Hypothalamus (tissue), 51 donors: ENCODE measurements at regions not wholly inside any gene's neighbourhood (a gene's known extent, or its start where the extent isn't known, plus 50 kb on each side); places are given as distances from the start of the nearest gene placed in this dataset.

Source experiments
- DNase-seq, 51 donors: peaks; one replicate each; lab custom pipeline; 2025; lab: John Stamatoyannopoulos, UW

DNA sequence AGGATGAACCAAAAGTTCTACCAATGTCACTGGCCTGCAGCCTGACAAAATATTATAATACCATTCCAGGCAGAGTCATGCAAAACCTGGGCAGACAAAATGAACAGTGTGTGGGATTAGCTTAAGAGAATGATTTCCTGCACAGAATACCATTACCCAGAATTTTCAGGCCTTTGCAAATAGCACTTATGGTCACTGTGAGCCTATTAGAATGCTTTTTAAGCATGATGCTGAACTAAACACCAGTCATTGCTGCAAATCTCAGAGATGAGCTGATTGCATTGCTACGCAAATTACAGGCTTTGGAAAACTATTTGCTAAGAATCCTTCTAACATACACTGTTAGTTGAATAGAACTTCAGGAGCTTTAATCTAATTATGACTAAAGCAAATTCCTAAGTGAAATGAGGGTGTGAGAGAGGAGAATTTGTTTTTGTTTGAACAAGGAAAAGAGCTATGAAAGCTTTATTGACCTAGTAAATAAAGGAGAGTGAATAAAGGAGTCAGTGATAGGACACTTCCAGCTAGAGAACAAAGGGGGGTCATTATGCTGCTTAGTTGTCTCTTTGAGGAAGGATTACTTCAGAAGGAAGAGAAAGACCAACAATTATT, 398.8 kb downstream of the HS3ST3B1 start:
- DNase-seq = no peak

DNA sequence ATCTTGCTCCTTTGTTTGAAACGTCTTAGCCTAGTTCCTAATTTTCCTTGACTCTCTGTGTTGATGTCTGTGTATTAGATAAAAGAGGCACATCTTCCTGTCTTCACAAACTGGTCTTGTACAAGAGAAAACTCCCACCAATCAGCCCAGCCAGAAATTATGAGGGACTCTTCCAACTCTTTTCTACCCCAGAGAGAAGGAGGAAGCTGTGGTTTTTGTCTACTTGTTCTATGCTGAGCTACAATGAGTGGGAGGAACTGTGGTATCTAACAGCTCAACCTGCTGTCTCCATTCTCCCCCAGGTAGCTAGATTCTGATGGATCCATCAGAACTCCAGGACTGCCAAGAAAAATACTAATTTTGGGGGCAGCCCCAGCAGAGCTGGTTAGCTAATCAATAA, 392.5 kb downstream of the HS3ST3B1 start:
- DNase-seq = no peak

- no peak for DNase-seq
Measured at GRCh38 chr17:14690704-14691103, 389.8 kb downstream of the HS3ST3B1 start.

- no peak for DNase-seq
Measured at GRCh38 chr17:14688134-14688533, 387.3 kb downstream of the HS3ST3B1 start.

GRCh38 chr17:14672830-14673229, 371.9 kb downstream of the HS3ST3B1 start:
- no peak for DNase-seq

DNA sequence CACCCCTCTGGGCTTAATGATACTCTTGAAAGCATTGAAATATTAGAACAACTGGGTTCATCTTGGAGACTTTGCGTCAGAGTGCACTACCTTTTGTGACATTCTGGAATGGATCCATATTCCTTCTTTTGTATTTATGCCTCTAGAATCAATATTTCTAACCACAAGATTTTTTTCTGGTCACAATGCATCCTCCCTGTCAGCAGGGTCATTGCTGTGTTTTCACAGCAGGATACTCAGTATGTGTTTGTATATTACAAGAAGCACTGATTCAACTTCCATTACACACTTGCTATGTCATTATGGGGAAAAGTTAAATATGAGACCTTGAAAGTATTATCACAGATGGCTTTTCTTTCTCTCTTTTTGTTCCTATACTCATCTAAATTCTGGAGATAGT, 370.0 kb downstream of the HS3ST3B1 start:
- DNase-seq = no peak

- DNase-seq = no peak
Measured at GRCh38 chr17:14664511-14664910, 363.6 kb downstream of the HS3ST3B1 start.

GRCh38 chr17:14641117-14641516, 340.2 kb downstream of the HS3ST3B1 start:
- DNase-seq = no peak

DNA sequence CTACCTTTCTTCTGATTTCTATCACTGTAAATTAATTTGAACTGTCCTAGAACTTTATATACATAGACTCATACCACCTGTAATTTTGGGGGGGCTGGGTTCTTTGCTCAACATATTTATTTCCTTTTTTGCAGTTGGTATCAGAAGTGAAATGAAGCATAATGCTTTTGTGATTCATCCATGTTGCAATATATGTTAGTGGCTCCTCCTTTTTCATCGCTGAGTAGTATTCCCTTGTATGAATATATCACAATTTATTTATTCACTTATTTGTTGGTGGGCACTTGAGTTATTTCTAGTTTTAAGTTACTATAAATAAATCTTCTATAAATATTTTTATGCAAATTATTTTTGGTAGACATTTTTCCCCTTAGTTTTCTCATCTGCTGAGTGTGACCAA, 336.4 kb downstream of the HS3ST3B1 start:
- DNase-seq = no peak

DNA sequence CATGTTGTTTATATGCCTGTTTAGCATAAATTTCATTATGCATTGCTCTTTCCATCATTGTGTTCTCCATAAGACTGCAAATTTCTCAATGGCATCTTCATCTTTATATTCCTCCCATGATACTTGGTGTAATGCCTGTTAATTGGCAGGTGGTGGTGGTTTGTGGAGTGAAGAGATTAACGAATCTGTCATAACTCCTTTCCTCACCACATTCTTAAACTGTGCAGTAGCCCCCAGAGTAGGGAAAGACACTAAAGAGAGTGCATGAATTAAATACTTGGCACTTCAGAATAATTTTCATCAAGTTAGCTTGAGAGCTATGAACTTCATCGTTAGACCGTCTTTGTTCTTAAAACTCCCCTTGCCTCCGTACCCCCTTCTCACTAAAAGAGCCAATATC, 329.7 kb downstream of the HS3ST3B1 start:
- DNase-seq = no peak

DNA sequence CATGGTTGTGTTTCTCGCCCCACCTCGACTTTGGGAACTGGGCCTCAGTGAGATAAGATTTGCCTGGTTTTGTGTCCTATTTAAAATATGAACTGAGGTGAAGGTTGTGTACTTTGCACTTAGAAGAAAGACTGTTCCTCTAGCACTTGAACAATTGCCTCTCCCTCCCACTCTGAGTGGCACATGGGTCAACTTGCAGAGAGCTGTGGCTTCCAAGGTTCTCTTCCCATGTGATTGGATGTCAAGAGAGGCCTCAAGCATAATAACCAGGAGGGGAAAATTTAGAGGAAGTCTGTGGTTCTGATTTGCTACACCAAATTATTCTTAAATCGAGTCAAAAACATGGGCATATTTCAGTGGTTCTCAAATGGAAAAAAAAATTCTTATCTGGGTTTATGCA, 329.2 kb downstream of the HS3ST3B1 start:
- DNase-seq = no peak

DNA sequence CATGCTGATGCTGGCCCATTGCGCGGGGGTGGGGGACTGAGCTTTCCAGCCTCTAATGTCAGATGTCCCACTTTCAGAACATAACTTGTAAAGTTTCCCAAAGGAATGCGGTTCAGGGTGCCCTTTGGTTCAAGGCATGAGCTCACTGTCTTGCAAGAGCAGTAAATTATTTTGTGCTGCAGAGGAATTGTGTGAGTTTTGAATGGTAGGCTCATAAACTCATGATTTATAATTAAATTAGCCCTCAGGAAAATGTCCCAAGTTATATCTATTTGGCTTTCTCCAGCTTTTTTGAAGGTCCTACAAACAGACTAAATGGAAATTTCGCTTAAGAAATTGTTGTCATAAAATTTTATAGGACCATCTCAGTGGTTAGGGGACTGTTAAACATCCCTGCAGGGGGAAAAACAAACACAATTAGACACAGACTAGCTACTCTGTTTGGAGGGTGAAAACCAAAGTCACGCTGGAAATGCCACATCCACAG, 321.8 kb downstream of the HS3ST3B1 start:
- no peak for DNase-seq

- DNase-seq = no peak
Measured at GRCh38 chr17:14621826-14622614, 321.1 kb downstream of the HS3ST3B1 start.

- DNase-seq = no peak
Measured at GRCh38 chr17:14619821-14620220, 318.9 kb downstream of the HS3ST3B1 start.

DNA sequence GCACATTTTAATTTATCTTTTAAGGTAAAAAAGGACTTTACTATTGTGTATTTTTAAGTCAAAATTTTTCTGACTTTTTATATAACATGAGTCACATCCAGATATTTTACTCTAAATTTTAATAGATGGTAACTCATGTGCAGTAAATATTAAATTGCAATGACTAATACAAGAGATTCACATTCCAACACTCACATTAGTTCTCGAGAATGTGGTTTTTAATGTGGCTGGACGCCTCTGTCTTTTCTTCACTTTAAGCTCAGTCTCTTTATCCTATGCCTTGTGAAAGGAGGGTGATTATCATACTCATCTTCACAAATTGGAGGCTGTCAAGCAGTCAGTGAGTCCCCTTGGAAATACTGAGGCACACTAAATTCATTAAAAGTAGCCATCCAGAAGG, 315.6 kb downstream of the HS3ST3B1 start:
- no peak for DNase-seq

- DNase-seq = peak in 30 of 51 donors; percentile 2 to 42 (median 13)
Measured at GRCh38 chr17:14605267-14605599, 304.4 kb downstream of the HS3ST3B1 start.

DNA sequence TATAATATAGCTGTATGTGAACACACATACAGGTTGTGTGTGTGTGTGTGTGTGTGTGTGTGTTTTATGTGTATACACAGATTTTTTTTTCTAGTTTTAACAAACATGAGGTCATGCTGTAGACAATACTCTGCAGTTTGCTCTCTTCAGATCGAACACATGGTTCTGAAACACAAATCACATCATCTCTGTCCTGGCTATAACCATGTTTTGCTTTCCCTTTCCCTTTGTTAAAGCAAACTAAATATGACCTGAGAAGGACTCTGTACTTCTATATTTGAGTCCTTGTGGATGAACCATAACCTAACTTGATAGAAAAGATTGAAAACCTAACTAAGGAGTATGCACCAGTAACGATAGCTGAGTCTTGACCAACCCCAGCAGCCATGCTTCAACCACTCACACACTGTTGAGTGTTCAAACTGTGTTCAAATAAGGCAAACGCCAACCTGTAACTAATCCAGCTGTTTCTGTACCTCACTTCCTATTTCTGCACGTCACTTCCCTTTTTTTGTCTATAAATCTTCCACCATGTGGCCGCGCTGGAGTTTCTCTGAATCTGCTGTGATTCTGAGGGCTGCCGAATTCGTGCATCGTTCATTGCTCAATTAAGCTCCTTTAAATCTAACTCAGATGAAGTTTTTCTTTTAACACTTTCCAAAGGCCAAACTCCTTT, 303.8 kb downstream of the HS3ST3B1 start:
- DNase-seq = peak in 2 of 51 donors; percentile 21 to 31

DNA sequence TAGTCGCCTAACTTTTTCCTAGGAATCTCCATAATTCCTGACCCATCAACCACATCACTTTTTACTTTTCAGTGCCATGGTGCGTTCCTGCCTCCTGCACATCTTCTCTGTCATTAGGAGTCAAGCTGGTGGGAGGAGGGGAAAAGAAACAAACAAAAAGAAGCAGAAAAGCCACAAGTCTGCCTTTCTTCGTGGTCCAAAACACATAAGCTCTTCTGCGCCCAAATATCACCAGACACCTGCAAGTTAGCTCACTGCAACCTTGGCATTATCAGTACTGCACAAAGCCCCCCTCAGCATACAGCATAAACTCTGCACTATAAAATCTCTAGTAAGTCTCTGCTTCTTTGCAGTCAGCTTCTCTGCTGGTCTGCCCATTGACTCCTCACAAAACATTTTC, 295.3 kb downstream of the HS3ST3B1 start:
- DNase-seq = no peak

DNA sequence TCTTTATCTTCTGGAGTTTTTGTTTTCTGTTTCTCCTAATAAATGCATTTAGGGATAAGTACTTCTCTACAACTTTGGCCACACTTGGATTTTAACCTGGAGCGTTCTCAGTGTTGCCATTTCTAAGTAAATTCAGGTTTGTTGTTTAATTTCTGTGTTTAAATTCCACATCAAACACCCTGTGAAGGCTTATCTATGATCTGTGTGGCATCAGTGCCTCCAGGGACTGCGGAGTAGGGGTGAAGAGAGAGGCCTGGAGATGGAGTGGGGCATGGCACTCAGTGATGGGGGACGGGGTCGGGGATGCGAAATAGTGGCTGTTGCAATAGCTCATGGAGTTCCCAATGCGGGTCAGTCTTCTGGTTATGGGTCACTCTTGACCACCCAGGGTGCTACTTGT, 294.8 kb downstream of the HS3ST3B1 start:
- no peak for DNase-seq

DNA sequence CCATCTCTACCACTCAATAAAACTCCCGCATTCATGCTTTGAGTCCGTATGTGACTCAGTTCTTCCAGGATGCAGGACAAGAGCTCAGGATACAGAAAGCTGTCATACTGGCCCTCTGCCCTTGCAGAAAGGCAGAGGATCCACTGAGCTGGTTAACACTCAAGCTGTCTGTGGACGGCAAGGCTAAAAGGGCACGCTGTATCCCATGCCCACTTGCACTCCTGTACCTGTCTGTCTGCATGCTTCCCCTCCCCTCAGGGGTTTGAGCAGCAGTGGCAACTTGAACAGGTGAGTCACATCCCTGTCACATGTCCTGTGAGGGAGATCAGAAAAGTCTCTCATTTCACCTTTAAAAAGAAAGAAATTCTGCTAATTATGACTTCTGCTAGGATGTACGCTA, 293.8 kb downstream of the HS3ST3B1 start:
- DNase-seq = no peak

DNA sequence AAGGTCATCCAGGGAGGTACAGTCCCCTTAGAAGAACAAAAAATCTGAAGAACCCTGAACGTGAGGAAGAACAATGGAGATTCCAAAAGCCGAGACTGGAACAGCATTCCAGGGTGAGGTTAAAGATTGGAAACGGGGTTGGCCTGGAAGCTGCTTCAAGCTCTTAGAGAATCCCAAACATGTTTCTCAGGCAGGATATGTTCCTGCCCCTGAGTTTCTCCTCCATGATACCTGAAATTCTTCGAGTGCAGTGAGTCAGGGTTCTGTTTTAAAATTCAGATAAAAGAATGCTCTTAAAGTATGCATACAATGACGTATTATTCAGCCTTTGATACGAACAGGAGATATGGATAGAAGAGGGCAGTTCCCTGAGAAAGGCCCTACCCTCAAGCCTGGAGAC, 293.1 kb downstream of the HS3ST3B1 start:
- DNase-seq = no peak
